Tibial nerve (tissue), 3 donors: ENCODE measurements at regions not wholly inside any gene's neighbourhood (a gene's known extent, or its start where the extent isn't known, plus 50 kb on each side); places are given as distances from the start of the nearest gene placed in this dataset.
"Not testable (repeated sequence)": the region's sequence is repeated elsewhere in the genome, so short reads cannot be mapped to it uniquely, and the experiment has no call there.

Source experiments
- POLR2A ChIP-seq, 2 donors: fragments of 450-650 bp; IDR thresholded peaks; one replicate each; pipeline ENCODE4 v1.6.1; 2017; ENCODE audit warnings: antibody characterized with exemption in 2 of 2, mild to moderate bottlenecking in 2 of 2, moderate library complexity in 2 of 2
- TF ChIP-seq, protein P1 (sequence below), 5 experiments: fragments of 200-600 bp in 3 of 5; fragments of 450-650 bp in 2 of 5; sonication (generic) in 3 of 5; IDR thresholded peaks; one replicate each; pipeline ENCODE4 v1.5.1; 2016 to 2019; ENCODE audit warnings: antibody characterized with exemption in 5 of 5, mild to moderate bottlenecking in 3 of 5, moderate library complexity in 2 of 5

DNA sequence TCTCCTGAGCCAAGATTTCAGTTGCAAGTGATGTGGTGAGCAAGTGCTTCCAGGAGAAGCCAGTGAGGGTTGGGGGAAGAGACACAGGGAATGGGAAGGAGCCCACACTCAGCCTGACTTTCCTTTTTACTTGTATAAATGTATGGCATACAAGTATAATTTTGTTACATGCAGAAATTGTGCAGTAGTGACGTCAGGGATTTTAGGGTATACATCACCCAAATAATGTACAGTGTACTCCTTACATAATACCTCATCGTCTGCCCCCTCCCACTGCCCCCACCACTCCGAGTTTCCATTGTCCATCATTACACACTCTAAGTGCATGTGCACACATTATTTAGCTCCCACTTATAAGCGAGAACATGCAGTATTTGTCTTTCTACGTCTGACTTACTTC is 68.7 kb upstream of the GBA3 start:
- TF ChIP-seq, protein P1, sequence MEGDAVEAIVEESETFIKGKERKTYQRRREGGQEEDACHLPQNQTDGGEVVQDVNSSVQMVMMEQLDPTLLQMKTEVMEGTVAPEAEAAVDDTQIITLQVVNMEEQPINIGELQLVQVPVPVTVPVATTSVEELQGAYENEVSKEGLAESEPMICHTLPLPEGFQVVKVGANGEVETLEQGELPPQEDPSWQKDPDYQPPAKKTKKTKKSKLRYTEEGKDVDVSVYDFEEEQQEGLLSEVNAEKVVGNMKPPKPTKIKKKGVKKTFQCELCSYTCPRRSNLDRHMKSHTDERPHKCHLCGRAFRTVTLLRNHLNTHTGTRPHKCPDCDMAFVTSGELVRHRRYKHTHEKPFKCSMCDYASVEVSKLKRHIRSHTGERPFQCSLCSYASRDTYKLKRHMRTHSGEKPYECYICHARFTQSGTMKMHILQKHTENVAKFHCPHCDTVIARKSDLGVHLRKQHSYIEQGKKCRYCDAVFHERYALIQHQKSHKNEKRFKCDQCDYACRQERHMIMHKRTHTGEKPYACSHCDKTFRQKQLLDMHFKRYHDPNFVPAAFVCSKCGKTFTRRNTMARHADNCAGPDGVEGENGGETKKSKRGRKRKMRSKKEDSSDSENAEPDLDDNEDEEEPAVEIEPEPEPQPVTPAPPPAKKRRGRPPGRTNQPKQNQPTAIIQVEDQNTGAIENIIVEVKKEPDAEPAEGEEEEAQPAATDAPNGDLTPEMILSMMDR (IDR thresholded peaks at IDR 0.05), result not testable (repeated sequence)
- TF ChIP-seq POLR2A (IDR thresholded peaks at IDR 0.05), result not testable (repeated sequence)
